ENCODE measurements at regions not wholly inside any gene's neighbourhood (a gene's known extent, or its start where the extent isn't known, plus 50 kb on each side); places are given as distances from the start of the nearest gene placed in this dataset.

DNA sequence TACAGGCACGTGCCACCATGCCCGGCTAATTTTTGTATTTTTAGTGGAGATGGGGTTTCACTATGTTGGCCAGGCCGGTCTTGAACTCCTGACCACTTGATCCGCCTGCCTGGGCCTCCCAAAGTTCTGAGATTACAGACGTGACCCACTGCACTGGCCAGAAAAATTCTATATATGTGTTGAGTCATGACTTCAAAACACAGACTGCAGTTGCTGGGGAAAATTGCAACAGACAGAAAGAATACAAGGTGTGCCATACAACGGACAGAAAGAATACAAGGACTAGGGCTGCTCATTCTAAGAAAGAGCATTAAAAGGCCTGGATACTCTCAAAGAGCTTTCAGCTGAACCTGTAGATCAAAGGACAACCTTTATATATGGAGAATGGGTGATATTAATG is 109.6 kb upstream of the ACSL4 start:
- DNase-seq (ENCODE audit: low read depth in 1 of 2, low spot score in 1 of 2): no peak
- TF ChIP-seq SPI1 (IDR thresholded peaks at IDR 0.05; ENCODE audit: borderline replicate concordance, low read depth) (no peak), GABPA (IDR thresholded peaks at IDR 0.05; ENCODE audit: low read depth) (no peak), CTCF (IDR thresholded peaks at IDR 0.05; ENCODE audit: insufficient read depth, low read length) (no peak), POLR2AphosphoS5 (IDR thresholded peaks at IDR 0.05; ENCODE audit: low read depth) (no peak), REST (IDR thresholded peaks at IDR 0.05; ENCODE audit: insufficient replicate concordance, low read depth) (no peak)

GRCh38 chrX:109843963-109844751 is 111.1 kb upstream of the ACSL4 start:
- H3K27ac ChIP-seq (replicated peaks): no peak overlapping the region
- no peaks in the 10 kb centered on the region for H3K27me3 ChIP-seq (ENCODE audit: insufficient read depth, poor library complexity, severe bottlenecking)
- TF ChIP-seq GABPA (IDR thresholded peaks at IDR 0.05; ENCODE audit: low read depth): no peak
- no peak for TF ChIP-seq SPI1 (IDR thresholded peaks at IDR 0.05; ENCODE audit: borderline replicate concordance, low read depth)
- TF ChIP-seq POLR2AphosphoS5 (IDR thresholded peaks at IDR 0.05; ENCODE audit: low read depth): no peak
- TF ChIP-seq CTCF (IDR thresholded peaks at IDR 0.05; ENCODE audit: insufficient read depth, low read length): no peak
- TF ChIP-seq REST (IDR thresholded peaks at IDR 0.05; ENCODE audit: insufficient replicate concordance, low read depth): no peak
- no peak overlapping the region for H3K4me3 ChIP-seq (replicated peaks; ENCODE audit: insufficient read depth, low read length)
- no peak for DNase-seq (ENCODE audit: low read depth in 1 of 2, low spot score in 1 of 2)

More for the DNA sequence above, 109.6 kb upstream of the ACSL4 start:
- no peak overlapping the region for H3K4me3 ChIP-seq (replicated peaks; ENCODE audit: insufficient read depth, low read length)
- no peak overlapping the region for H3K27ac ChIP-seq (replicated peaks)
- H3K27me3 ChIP-seq (ENCODE audit: insufficient read depth, poor library complexity, severe bottlenecking): no peaks in the 10 kb centered on the region

GRCh38 chrX:109844986-109845385 is 111.9 kb upstream of the ACSL4 start:
- TF ChIP-seq GABPA (IDR thresholded peaks at IDR 0.05; ENCODE audit: low read depth) (no peak), SPI1 (IDR thresholded peaks at IDR 0.05; ENCODE audit: borderline replicate concordance, low read depth) (no peak), REST (IDR thresholded peaks at IDR 0.05; ENCODE audit: insufficient replicate concordance, low read depth) (no peak), POLR2AphosphoS5 (IDR thresholded peaks at IDR 0.05; ENCODE audit: low read depth) (no peak), CTCF (IDR thresholded peaks at IDR 0.05; ENCODE audit: insufficient read depth, low read length) (no peak)
- H3K27ac ChIP-seq (replicated peaks): no peak overlapping the region
- H3K27me3 ChIP-seq (ENCODE audit: insufficient read depth, poor library complexity, severe bottlenecking): no peaks in the 10 kb centered on the region
- no peak for DNase-seq (ENCODE audit: low read depth in 1 of 2, low spot score in 1 of 2)
- no peak overlapping the region for H3K4me3 ChIP-seq (replicated peaks; ENCODE audit: insufficient read depth, low read length)
